ENCODE measurements at regions not wholly inside any gene's neighbourhood (a gene's known extent, or its start where the extent isn't known, plus 50 kb on each side); places are given as distances from the start of the nearest gene placed in this dataset.

- Histone ChIP-seq H3K9me1 (ENCODE audit: control insufficient read depth, insufficient read depth, low read length) (no peaks in the 10 kb centered on the region), H2AFZ (ENCODE audit: low read depth, low read length) (no peak overlapping the region), H4K20me1 (replicated peaks; ENCODE audit: control insufficient read depth, insufficient read depth, low read length) (no peaks in the 10 kb centered on the region), H3K4me1 (replicated peaks in 1 of 2; ENCODE audit: control insufficient read depth in 2 of 2, insufficient read depth in 2 of 2, low read length in 2 of 2) (no peaks in the 10 kb centered on the region), H3K27ac (ENCODE audit: extremely low read depth, low read depth, low read length) (no peak overlapping the region), H3K9ac (ENCODE audit: insufficient read depth in 1 of 2, low read depth in 2 of 2, low read length in 2 of 2) (no peak overlapping the region), H3K79me2 (ENCODE audit: control insufficient read depth, insufficient read depth, low read length) (no peaks in the 10 kb centered on the region), H3K4me3 (no peak overlapping the region), H3K36me3 (ENCODE audit: control insufficient read depth, insufficient read depth, low read length) (no peaks in the 10 kb centered on the region), H3K27me3 (ENCODE audit: control insufficient read depth in 2 of 2, insufficient read depth in 2 of 2, low read length in 2 of 2) (no peaks in the 10 kb centered on the region), H3K4me2 (ENCODE audit: insufficient read depth, low read length) (no peak overlapping the region), H3K9me3 (replicated peaks; ENCODE audit: control insufficient read depth, insufficient read depth, low read depth, low read length) (no peaks in the 10 kb centered on the region)
- ATAC-seq: no peak
- POLR2A ChIA-PET: no interaction called here
- no TSS peak for BruUV-seq (replicated peaks)
- CTCF ChIA-PET (ENCODE audit: low intra/inter-chr PET ratio): no interaction called here
- DNase-seq (ENCODE audit: extremely low read depth in 1 of 4, low spot score in 3 of 4): no peak
- FAIRE-seq: no peak
- intact Hi-C loops (cut with micrococcal nuclease) (no loop called here), in situ Hi-C loops (cut with MboI) (no loop called here)
- TF ChIP-seq NFE2 (IDR thresholded peaks at IDR 0.05; ENCODE audit: low read depth) (no peak), ESRRA (IDR thresholded peaks at IDR 0.05; ENCODE audit: borderline replicate concordance, low read depth) (no peak), SETDB1 (IDR thresholded peaks at IDR 0.05; ENCODE audit: low read length) (no peak), GMEB1 (CRISPR knock-in tag; IDR thresholded peaks at IDR 0.05) (no peak), NR2C1 (IDR thresholded peaks at IDR 0.05) (no peak), NR2C1 (tag; IDR thresholded peaks at IDR 0.05) (no peak), ATF2 (CRISPR knock-in tag; IDR thresholded peaks at IDR 0.05) (no peak), RBFOX2 (IDR thresholded peaks at IDR 0.05; ENCODE audit: low read depth, low read length) (no peak), SIRT6 (IDR thresholded peaks at IDR 0.05; ENCODE audit: low read depth, low read length) (no peak), U2AF1 (optimal IDR thresholded peaks at IDR 0.05; ENCODE audit: low read depth, low read length) (no peak), ZNF121 (CRISPR knock-in tag; conservative IDR thresholded peaks at IDR 0.05) (no peak)
- TF ChIP-seq, protein P1, sequence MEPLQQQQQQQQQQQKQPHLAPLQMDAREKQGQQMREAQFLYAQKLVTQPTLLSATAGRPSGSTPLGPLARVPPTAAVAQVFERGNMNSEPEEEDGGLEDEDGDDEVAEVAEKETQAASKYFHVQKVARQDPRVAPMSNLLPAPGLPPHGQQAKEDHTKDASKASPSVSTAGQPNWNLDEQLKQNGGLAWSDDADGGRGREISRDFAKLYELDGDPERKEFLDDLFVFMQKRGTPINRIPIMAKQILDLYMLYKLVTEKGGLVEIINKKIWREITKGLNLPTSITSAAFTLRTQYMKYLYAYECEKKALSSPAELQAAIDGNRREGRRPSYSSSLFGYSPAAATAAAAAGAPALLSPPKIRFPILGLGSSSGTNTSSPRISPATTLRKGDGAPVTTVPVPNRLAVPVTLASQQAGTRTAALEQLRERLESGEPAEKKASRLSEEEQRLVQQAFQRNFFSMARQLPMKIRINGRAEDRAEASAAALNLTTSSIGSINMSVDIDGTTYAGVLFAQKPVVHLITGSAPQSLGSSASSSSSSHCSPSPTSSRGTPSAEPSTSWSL (CRISPR knock-in tag; IDR thresholded peaks at IDR 0.05; ENCODE audit: borderline replicate concordance): no peak
These were observed 191.4 kb upstream of the RORA start for GRCh38 chr15:61420546-61420945.

All from K562 (cell line).